ENCODE measurements at regions not wholly inside any gene's neighbourhood (a gene's known extent, or its start where the extent isn't known, plus 50 kb on each side); places are given as distances from the start of the nearest gene placed in this dataset.

- TF ChIP-seq, protein P1, sequence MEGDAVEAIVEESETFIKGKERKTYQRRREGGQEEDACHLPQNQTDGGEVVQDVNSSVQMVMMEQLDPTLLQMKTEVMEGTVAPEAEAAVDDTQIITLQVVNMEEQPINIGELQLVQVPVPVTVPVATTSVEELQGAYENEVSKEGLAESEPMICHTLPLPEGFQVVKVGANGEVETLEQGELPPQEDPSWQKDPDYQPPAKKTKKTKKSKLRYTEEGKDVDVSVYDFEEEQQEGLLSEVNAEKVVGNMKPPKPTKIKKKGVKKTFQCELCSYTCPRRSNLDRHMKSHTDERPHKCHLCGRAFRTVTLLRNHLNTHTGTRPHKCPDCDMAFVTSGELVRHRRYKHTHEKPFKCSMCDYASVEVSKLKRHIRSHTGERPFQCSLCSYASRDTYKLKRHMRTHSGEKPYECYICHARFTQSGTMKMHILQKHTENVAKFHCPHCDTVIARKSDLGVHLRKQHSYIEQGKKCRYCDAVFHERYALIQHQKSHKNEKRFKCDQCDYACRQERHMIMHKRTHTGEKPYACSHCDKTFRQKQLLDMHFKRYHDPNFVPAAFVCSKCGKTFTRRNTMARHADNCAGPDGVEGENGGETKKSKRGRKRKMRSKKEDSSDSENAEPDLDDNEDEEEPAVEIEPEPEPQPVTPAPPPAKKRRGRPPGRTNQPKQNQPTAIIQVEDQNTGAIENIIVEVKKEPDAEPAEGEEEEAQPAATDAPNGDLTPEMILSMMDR (IDR thresholded peaks at IDR 0.05): no peak
- no peak for TF ChIP-seq POLR2AphosphoS5 (IDR thresholded peaks at IDR 0.05; ENCODE audit: low read depth, low read length)
- TF ChIP-seq TCF7L2 (IDR thresholded peaks at IDR 0.05; ENCODE audit: low read depth, low read length): no peak
- TF ChIP-seq SIN3A (IDR thresholded peaks at IDR 0.05; ENCODE audit: borderline replicate concordance, insufficient read depth, low read depth, low read length): no peak
- TF ChIP-seq, protein P2, sequence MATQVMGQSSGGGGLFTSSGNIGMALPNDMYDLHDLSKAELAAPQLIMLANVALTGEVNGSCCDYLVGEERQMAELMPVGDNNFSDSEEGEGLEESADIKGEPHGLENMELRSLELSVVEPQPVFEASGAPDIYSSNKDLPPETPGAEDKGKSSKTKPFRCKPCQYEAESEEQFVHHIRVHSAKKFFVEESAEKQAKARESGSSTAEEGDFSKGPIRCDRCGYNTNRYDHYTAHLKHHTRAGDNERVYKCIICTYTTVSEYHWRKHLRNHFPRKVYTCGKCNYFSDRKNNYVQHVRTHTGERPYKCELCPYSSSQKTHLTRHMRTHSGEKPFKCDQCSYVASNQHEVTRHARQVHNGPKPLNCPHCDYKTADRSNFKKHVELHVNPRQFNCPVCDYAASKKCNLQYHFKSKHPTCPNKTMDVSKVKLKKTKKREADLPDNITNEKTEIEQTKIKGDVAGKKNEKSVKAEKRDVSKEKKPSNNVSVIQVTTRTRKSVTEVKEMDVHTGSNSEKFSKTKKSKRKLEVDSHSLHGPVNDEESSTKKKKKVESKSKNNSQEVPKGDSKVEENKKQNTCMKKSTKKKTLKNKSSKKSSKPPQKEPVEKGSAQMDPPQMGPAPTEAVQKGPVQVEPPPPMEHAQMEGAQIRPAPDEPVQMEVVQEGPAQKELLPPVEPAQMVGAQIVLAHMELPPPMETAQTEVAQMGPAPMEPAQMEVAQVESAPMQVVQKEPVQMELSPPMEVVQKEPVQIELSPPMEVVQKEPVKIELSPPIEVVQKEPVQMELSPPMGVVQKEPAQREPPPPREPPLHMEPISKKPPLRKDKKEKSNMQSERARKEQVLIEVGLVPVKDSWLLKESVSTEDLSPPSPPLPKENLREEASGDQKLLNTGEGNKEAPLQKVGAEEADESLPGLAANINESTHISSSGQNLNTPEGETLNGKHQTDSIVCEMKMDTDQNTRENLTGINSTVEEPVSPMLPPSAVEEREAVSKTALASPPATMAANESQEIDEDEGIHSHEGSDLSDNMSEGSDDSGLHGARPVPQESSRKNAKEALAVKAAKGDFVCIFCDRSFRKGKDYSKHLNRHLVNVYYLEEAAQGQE (IDR thresholded peaks at IDR 0.05; ENCODE audit: insufficient read depth in 1 of 2, low read depth in 2 of 2, low read length in 1 of 2): no peak
Measured at GRCh38 chr11:39617971-39618370, 1841.5 kb downstream of the LRRC4C start.
